Renal cortical epithelial cell (primary cell): ENCODE measurements at regions not wholly inside any gene's neighbourhood (a gene's known extent, or its start where the extent isn't known, plus 50 kb on each side); places are given as distances from the start of the nearest gene placed in this dataset.

ENCODE experiments used
- DNase-seq: peaks from one replicate; pipeline ENCODE4 v3.0.0-alpha.2; 2011; ENCODE audit warnings: low read depth

- DNase-seq, result no peak
Observed at GRCh38 chr2:221135699-221136098, 436.4 kb downstream of the EPHA4 start.

GRCh38 chr2:221137385-221137784, 434.7 kb downstream of the EPHA4 start:
- DNase-seq, result no peak

GRCh38 chr2:221142341-221142740, 429.8 kb downstream of the EPHA4 start:
- no peak for DNase-seq

GRCh38 chr2:221143231-221143630, 428.9 kb downstream of the EPHA4 start:
- no peak for DNase-seq

GRCh38 chr2:221144909-221145308, 427.2 kb downstream of the EPHA4 start:
- DNase-seq, result no peak

GRCh38 chr2:221145396-221145795, 426.7 kb downstream of the EPHA4 start:
- DNase-seq, result no peak

GRCh38 chr2:221153226-221153625, 418.9 kb downstream of the EPHA4 start:
- no peak for DNase-seq

- no peak for DNase-seq
Observed at GRCh38 chr2:221154176-221154575, 417.9 kb downstream of the EPHA4 start.

GRCh38 chr2:221156062-221156734, 415.9 kb downstream of the EPHA4 start:
- no peak for DNase-seq

- no peak for DNase-seq
Observed at GRCh38 chr2:221161186-221161585, 410.9 kb downstream of the EPHA4 start.

GRCh38 chr2:221166292-221166691, 405.8 kb downstream of the EPHA4 start:
- no peak for DNase-seq

- DNase-seq, result no peak
Observed at GRCh38 chr2:221167561-221167960, 404.5 kb downstream of the EPHA4 start.

- no peak for DNase-seq
Observed at GRCh38 chr2:221169724-221170123, 402.4 kb downstream of the EPHA4 start.

- DNase-seq, result no peak
Observed at GRCh38 chr2:221170548-221170947, 401.6 kb downstream of the EPHA4 start.

GRCh38 chr2:221176667-221177066, 395.4 kb downstream of the EPHA4 start:
- DNase-seq, result no peak

GRCh38 chr2:221178139-221178538, 394.0 kb downstream of the EPHA4 start:
- no peak for DNase-seq

- no peak for DNase-seq
Observed at GRCh38 chr2:221186873-221187272, 385.2 kb downstream of the EPHA4 start.

- DNase-seq, result no peak
Observed at GRCh38 chr2:221189431-221190067, 382.6 kb downstream of the EPHA4 start.

GRCh38 chr2:221195829-221196228, 376.3 kb downstream of the EPHA4 start:
- no peak for DNase-seq

- DNase-seq, result no peak
Observed at GRCh38 chr2:221197225-221197856, 374.8 kb downstream of the EPHA4 start.

GRCh38 chr2:221198309-221198708, 373.8 kb downstream of the EPHA4 start:
- no peak for DNase-seq

- DNase-seq, result no peak
Observed at GRCh38 chr2:221200184-221200839, 371.8 kb downstream of the EPHA4 start.

GRCh38 chr2:221202431-221202830, 369.7 kb downstream of the EPHA4 start:
- no peak for DNase-seq
